ENCODE measurements at regions not wholly inside any gene's neighbourhood (a gene's known extent, or its start where the extent isn't known, plus 50 kb on each side); places are given as distances from the start of the nearest gene placed in this dataset.

GRCh38 chr9:29514336-29514735 is 1941.1 kb upstream of the C9orf72 start:
- TF ChIP-seq CTCF (IDR thresholded peaks at IDR 0.05) (no peak), POLR2AphosphoS5 (IDR thresholded peaks at IDR 0.05) (no peak)

All from sigmoid colon (tissue), 4 donors.